Activated T-helper 1 cell treated with anti-CD3 and anti-CD28 coated beads, Interleukin-12 subunit alpha, Interleukin-12 subunit beta, Interleukin-2, Interleukin-4 antibody, amounts not matched to agents 30 ng/mL and 10 ng/mL and 1 ng/mL, durations not matched to agents 14 hours and 24 hours and 36 hours (primary cell): ENCODE measurements at regions not wholly inside any gene's neighbourhood (a gene's known extent, or its start where the extent isn't known, plus 50 kb on each side); places are given as distances from the start of the nearest gene placed in this dataset.
"Not testable (repeated sequence)": the region's sequence is repeated elsewhere in the genome, so short reads cannot be mapped to it uniquely, and the experiment has no call there.

ENCODE experiments used
- DNase-seq: peaks from one replicate; pipeline ENCODE4 v3.0.0; 2021; ENCODE audit warnings: low spot score
- H3K27ac Mint-ChIP-seq: one replicate; pipeline ENCODE4 v1.8.0; 2021; ENCODE audit warnings: mild to moderate bottlenecking, mixed read lengths
- H3K27me3 Mint-ChIP-seq: one replicate; pipeline ENCODE4 v1.8.0; 2022; ENCODE audit warnings: mild to moderate bottlenecking, moderate library complexity, mixed read lengths; ENCODE audit not compliant: insufficient read depth
- H3K36me3 Mint-ChIP-seq: one replicate; pipeline ENCODE4 v1.8.0; 2021; ENCODE audit warnings: low read depth, mixed read lengths
- H3K4me1 Mint-ChIP-seq: one replicate; pipeline ENCODE4 v1.8.0; 2021; ENCODE audit warnings: low read depth, mixed read lengths
- H3K4me3 Mint-ChIP-seq: one replicate; pipeline ENCODE4 v1.8.0; 2021; ENCODE audit warnings: mild to moderate bottlenecking, moderate library complexity, mixed read lengths
- H3K9me3 Mint-ChIP-seq: one replicate; pipeline ENCODE4 v1.8.0; 2021; ENCODE audit warnings: mixed read lengths
- intact Hi-C: fragments of 100-400 bp; cut with micrococcal nuclease; formaldehyde crosslinking; loops from one replicate; pipeline ENCODE4 v1.15.1; 2024

DNA sequence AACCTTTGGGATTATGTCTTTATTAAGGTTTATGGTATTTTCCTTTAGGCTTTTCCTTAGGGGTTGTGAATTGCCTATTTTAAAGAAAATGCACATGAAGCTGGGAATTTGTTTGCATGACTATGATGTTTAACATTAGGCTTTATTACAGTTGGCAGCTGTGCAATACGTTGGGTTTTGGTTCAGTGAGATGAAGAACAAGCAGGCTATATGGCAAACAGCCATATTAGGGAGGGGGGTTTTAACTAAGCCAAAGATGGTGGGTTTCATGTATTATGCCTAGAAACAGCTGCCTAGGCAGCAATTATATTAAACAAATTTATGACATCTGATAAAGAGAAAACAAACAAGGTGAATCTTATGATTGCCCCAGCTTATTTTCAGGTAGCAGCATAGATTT is 880.8 kb downstream of the FAM181B start:
- Mint-ChIP-seq H3K27me3 (peaks cover 5% of the 10 kb centered on the region), H3K4me1 (no peaks in the 10 kb centered on the region), H3K36me3 (no peaks in the 10 kb centered on the region), H3K9me3 (no peaks in the 10 kb centered on the region), H3K27ac (no peak overlapping the region), H3K4me3 (no peak overlapping the region)
- intact Hi-C loops = no loop called here
- no peak for DNase-seq

DNA sequence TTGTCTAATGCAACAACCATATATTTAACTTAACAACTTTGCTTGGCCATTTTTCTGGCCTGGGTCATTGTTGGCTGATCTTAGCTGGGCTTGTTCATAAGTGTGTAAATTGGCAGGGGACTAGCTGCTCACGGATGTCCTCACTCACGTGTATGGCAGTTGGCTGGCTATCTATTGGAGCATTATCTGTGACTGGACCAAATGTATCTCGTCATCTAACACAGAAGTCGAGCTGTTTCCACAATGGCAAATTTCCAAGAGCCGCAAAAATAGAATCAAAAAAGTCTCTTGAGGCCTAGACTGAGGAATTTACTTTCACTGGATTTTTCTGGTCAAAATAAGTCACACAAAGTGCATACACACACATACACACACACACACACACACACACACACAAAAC is 893.3 kb downstream of the FAM181B start:
- DNase-seq = no peak
- H3K36me3 Mint-ChIP-seq = no peaks in the 10 kb centered on the region
- H3K4me1 Mint-ChIP-seq = no peaks in the 10 kb centered on the region
- H3K27me3 Mint-ChIP-seq = peaks cover 2% of the 10 kb centered on the region
- H3K4me3 Mint-ChIP-seq = no peak overlapping the region
- no peak overlapping the region for H3K27ac Mint-ChIP-seq
- no peaks in the 10 kb centered on the region for H3K9me3 Mint-ChIP-seq
- intact Hi-C loops = no loop called here

DNA sequence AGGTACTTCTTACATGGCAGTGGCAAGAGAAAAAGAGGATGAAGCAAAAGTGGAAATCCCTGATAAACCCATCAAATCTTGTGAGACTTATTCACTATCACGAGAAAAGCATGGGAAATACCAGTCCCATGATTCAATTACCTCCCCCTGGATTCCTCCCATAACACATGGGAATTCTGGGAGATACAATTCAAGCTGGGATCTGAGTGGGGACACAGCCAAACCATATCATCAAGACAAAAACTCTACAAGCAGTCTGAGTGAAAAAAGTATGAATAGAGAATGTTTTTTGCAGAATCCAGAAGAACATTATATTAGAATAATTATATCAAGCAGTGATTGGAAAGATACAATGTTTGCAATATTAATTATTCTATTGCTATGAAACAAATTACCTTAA is 893.7 kb downstream of the FAM181B start:
- Mint-ChIP-seq H3K27me3 (peaks cover 2% of the 10 kb centered on the region), H3K9me3 (no peaks in the 10 kb centered on the region), H3K36me3 (no peaks in the 10 kb centered on the region), H3K27ac (no peak overlapping the region), H3K4me1 (no peaks in the 10 kb centered on the region), H3K4me3 (no peak overlapping the region)
- no peak for DNase-seq
- intact Hi-C loops = no loop called here

DNA sequence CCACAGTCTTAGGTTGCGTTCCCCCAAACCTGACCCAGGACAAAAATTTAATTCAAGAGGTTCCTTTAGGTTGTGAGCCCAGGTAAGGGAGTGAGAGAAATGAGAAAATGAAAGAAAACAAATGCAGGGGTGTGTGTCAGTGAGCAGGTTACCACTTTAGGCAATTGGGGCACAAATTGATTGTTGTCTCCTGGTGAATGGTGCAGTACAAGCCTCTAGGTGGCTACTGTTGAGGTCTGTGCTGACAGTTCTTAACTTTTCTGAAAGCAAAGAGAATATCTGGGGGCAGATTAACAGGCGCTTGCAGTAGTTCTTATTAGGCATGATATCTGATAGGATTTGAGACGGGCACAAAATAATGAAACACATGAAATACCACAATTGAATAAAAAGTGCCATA is 894.6 kb downstream of the FAM181B start:
- no peaks in the 10 kb centered on the region for H3K4me1 Mint-ChIP-seq
- H3K27me3 Mint-ChIP-seq = peaks cover 2% of the 10 kb centered on the region
- H3K27ac Mint-ChIP-seq = no peak overlapping the region
- no peaks in the 10 kb centered on the region for H3K36me3 Mint-ChIP-seq
- no peak overlapping the region for H3K4me3 Mint-ChIP-seq
- peaks cover 2% of the 10 kb centered on the region for H3K9me3 Mint-ChIP-seq
- intact Hi-C loops = no loop called here
- no peak for DNase-seq

DNA sequence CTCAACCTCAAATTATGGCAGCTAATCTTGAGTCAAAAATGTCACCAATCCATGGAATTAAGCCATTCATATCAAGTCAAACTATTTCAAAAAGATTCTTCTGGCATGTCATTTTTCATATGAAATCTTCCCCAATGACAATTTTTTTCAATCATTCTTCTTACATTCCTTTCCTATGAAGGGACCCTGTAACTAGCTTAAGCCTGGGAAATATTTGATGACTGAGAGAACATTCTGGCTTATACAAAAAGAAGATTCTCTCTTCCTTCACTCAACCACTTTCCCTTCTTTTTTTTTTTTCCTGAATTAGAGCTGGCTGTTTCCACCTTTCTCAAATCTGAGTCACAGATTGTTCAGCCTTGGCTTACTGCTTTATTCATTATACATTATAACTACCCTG is 903.7 kb downstream of the FAM181B start:
- Mint-ChIP-seq H3K36me3 (no peaks in the 10 kb centered on the region), H3K9me3 (peaks cover 15% of the 10 kb centered on the region), H3K27me3 (peaks cover 4% of the 10 kb centered on the region), H3K27ac (no peak overlapping the region), H3K4me1 (no peaks in the 10 kb centered on the region), H3K4me3 (no peak overlapping the region)
- no peak for DNase-seq
- intact Hi-C loops = no loop called here

DNA sequence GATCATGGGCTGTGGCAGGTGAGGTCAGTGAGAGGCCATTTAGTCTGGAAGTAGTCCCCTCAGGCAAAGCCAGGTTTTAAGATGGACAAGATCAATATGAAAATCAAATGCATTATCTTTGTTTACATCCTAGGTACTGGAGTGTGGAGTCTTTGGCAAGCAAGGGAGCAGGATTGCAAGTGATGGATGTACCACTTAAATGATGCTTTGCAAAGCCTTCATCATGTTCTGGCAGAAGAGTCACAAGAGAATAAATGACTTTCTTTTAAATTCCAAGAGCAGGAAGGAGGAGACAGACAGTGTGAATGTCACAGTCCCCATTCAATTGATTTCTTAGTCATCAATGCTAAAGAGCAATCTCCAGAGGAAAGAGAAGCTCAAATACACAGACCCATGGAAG is 908.3 kb downstream of the FAM181B start:
- intact Hi-C loops = no loop called here
- H3K4me3 Mint-ChIP-seq = no peak overlapping the region
- no peak for DNase-seq

GRCh38 chr11:81819462-81819861 is 914.2 kb downstream of the FAM181B start:
- intact Hi-C loops = no loop called here
- H3K4me3 Mint-ChIP-seq = no peak overlapping the region
- H3K27ac Mint-ChIP-seq = no peak overlapping the region
- no peaks in the 10 kb centered on the region for H3K4me1 Mint-ChIP-seq
- no peaks in the 10 kb centered on the region for H3K9me3 Mint-ChIP-seq
- no peak for DNase-seq
- peaks cover 1% of the 10 kb centered on the region for H3K27me3 Mint-ChIP-seq
- no peaks in the 10 kb centered on the region for H3K36me3 Mint-ChIP-seq

More for the DNA sequence above, 908.3 kb downstream of the FAM181B start:
- Mint-ChIP-seq H3K27ac (no peak overlapping the region), H3K27me3 (peaks cover 5% of the 10 kb centered on the region), H3K4me1 (no peaks in the 10 kb centered on the region), H3K36me3 (no peaks in the 10 kb centered on the region), H3K9me3 (no peaks in the 10 kb centered on the region)

GRCh38 chr11:81804858-81805257 is 928.8 kb downstream of the FAM181B start:
- intact Hi-C loops = no loop called here
- H3K27ac Mint-ChIP-seq = no peak overlapping the region
- no peak for DNase-seq
- no peak overlapping the region for H3K4me3 Mint-ChIP-seq
- H3K27me3 Mint-ChIP-seq = peaks cover 2% of the 10 kb centered on the region
- no peaks in the 10 kb centered on the region for H3K4me1 Mint-ChIP-seq
- no peaks in the 10 kb centered on the region for H3K36me3 Mint-ChIP-seq
- H3K9me3 Mint-ChIP-seq = no peaks in the 10 kb centered on the region

- H3K36me3 Mint-ChIP-seq = no peaks in the 10 kb centered on the region
- no peak overlapping the region for H3K27ac Mint-ChIP-seq
- intact Hi-C loops = no loop called here
- no peak for DNase-seq
- H3K4me1 Mint-ChIP-seq = no peaks in the 10 kb centered on the region
- peaks cover 2% of the 10 kb centered on the region for H3K27me3 Mint-ChIP-seq
- H3K9me3 Mint-ChIP-seq = no peaks in the 10 kb centered on the region
- no peak overlapping the region for H3K4me3 Mint-ChIP-seq
Measured at GRCh38 chr11:81802591-81802990, 931.1 kb downstream of the FAM181B start.

- intact Hi-C loops = no loop called here
- Mint-ChIP-seq H3K4me1 (peaks cover 8% of the 10 kb centered on the region), H3K4me3 (no peak overlapping the region), H3K27ac (no peak overlapping the region), H3K9me3 (no peaks in the 10 kb centered on the region), H3K36me3 (no peaks in the 10 kb centered on the region), H3K27me3 (peaks cover 4% of the 10 kb centered on the region)
- no peak for DNase-seq
Measured at GRCh38 chr11:81792416-81792815, 941.2 kb downstream of the FAM181B start.

DNA sequence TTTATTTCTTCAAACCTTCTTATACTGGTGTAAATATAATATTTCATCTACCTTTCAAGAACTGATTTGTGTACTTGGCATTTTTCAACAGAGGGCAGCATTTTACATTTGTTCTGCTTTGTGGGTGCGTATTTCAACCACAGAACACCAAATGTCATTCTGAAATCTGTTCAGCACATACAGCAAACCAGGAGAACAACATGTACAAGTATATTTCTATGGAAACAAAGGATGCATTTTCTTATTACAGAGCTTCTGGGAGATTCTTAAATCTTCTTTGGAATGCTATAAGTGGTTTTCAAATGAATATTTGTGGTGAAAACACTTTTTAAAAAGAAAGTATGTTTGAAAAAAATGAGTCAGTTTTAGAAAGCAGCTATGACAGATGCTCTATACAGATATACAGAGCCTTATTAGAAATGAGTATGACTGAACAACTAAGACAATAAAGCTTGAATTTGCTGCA is 946.0 kb downstream of the FAM181B start:
- H3K4me1 Mint-ChIP-seq = peaks cover 8% of the 10 kb centered on the region
- no peak for DNase-seq
- intact Hi-C loops = loop anchor here (1.0 to 2.0 kb wide), 4 partner anchors 82 to 442 kb away; no protein-coding TSS in a partner anchor
- no peaks in the 10 kb centered on the region for H3K36me3 Mint-ChIP-seq
- no peaks in the 10 kb centered on the region for H3K9me3 Mint-ChIP-seq
- no peak overlapping the region for H3K4me3 Mint-ChIP-seq
- peak overlapping the region; percentile 10 for H3K27ac Mint-ChIP-seq
- H3K27me3 Mint-ChIP-seq = no peaks in the 10 kb centered on the region

DNA sequence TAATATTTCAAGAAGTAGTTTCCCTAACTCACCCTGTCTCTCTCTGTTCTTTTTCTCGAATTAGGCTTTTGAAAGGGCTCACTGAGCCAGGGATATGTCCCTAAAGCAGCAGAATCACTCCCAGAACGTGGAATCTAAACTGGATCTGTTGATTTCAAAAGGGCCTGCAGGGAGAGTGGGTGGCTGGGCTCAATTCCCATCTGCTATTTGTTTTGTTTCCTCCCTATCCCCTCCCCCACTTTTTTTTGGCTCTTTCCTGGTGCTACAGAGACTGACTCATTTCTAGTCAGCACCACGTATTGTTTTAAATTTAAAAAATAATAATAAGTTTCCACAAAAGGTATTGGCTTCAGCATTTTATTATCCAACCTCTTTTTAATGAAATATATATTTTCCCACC is 961.5 kb downstream of the FAM181B start:
- Mint-ChIP-seq H3K27me3 (no peaks in the 10 kb centered on the region), H3K4me1 (no peaks in the 10 kb centered on the region), H3K27ac (no peak overlapping the region), H3K9me3 (no peaks in the 10 kb centered on the region), H3K36me3 (no peaks in the 10 kb centered on the region), H3K4me3 (no peak overlapping the region)
- intact Hi-C loops = no loop called here
- DNase-seq = no peak

DNA sequence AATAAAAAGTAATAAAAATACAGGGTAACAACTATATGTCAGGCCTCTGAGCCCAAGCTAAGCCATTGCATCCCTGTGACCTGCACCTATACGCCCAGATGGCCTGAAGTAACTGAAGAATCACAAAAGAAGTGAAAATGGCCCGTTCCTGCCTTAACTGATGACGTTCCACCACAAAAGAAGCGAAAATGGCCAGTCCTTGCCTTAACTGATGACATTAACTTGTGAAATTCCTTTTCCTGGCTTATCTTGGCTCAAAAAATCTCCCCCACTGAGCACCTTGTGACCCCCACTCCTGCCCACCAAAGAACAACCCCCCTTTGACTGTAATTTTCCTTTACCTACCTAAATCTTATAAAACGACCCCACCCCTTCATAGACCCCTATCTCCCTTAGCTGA is 963.8 kb downstream of the FAM181B start:
- H3K27me3 Mint-ChIP-seq, H3K9me3 Mint-ChIP-seq, DNase-seq, intact Hi-C loops, H3K36me3 Mint-ChIP-seq, H3K4me1 Mint-ChIP-seq, H3K4me3 Mint-ChIP-seq, H3K27ac Mint-ChIP-seq: not testable (repeated sequence)

DNA sequence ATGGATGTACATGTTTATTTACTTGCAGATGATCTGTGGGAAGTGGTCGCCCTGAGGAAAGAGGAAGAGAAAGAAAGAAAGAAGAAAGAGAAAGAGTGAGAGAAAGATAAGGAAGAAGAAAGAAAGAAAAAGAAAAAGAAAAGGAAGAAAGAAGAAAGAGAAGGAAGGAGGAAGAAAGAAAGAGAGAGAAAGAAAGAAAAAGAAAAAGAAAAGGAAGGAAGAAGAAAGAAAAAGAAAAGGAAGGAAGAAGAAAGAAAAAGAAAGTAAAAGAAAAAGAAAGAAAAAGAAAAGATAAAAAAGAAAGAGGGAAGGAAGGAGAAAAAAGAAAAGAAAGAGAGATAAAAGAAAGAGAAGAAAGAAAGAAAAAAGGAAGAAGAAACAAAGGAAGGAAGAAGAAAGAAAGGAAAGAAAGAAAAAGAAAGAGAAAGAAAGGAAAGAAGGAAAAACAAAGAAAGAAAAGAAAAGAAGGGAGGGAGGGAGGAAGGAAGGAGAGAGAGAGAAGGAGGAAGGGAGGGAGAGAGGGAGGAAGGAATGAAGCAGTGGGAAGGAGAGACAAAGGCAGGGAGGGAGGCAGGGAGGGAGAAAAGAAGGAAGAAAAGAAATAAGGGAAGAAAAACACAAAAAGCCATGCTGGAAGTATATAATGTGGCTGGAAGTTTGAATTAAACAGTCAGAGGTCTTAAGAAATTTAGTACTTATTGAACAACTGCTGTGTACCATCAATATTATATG is 976.6 kb downstream of the FAM181B start:
- Mint-ChIP-seq H3K36me3 (no peaks in the 10 kb centered on the region), H3K4me1 (no peaks in the 10 kb centered on the region), H3K4me3 (no peak overlapping the region), H3K27me3 (peaks cover 4% of the 10 kb centered on the region), H3K27ac (no peak overlapping the region), H3K9me3 (no peaks in the 10 kb centered on the region)
- no peak for DNase-seq
- intact Hi-C loops = no loop called here
